IMR-90 (cell line): ENCODE measurements at regions not wholly inside any gene's neighbourhood (a gene's known extent, or its start where the extent isn't known, plus 50 kb on each side); places are given as distances from the start of the nearest gene placed in this dataset.

Experiments
- ATAC-seq: fragments of 200-7000 bp; cut with Tn5 transposase; 2 replicates; pipeline ENCODE4 v1.9.1; 2020; ENCODE audit warnings: low read depth, mild to moderate bottlenecking, moderate library complexity
- BruUV-seq: library from RNA; stranded (reverse); fragments of 400-500 nt; replicated peaks from 2 replicates; lab custom pipeline; 2021; lab: Mats Ljungman, UMichigan
- CTCF ChIA-PET: fragments of 300-600 bp; formaldehyde crosslinking; extraction: SDS; loops from one replicate; lab custom pipeline; 2021; ENCODE audit warnings: antibody characterized with exemption; lab: Yijun Ruan, JAX
- POLR2A ChIA-PET: fragments of 300-600 bp; sonication (Branson Sonifier 250); formaldehyde crosslinking; loops from one replicate; lab custom pipeline; 2022; ENCODE audit warnings: antibody characterized with exemption; ENCODE audit not compliant: unreplicated experiment; lab: Charles Lee
- DNase-seq: peaks from one replicate; pipeline ENCODE4 v3.0.0; 2013
- H2AFZ ChIP-seq: replicated peaks from 2 replicates; pipeline ENCODE3; 2013; ENCODE audit warnings: low read length, mild to moderate bottlenecking; ENCODE audit not compliant: poor library complexity
- H2AK5ac ChIP-seq: 2 replicates; pipeline ENCODE4 v1.6.1; 2013; ENCODE audit warnings: low read depth, low read length, inconsistent platforms
- H2AK9ac ChIP-seq: replicated peaks from 2 replicates; pipeline ENCODE3; 2013; ENCODE audit warnings: mild to moderate bottlenecking, low read depth, low read length, moderate library complexity; ENCODE audit not compliant: poor library complexity
- H2BK120ac ChIP-seq: 2 replicates; pipeline ENCODE4 v1.6.1; 2013; ENCODE audit warnings: low read depth, low read length, inconsistent platforms
- H2BK15ac ChIP-seq: 3 replicates; pipeline ENCODE4 v1.6.1; 2013; ENCODE audit warnings: low read depth, low read length, inconsistent platforms
- H2BK20ac ChIP-seq: 2 replicates; pipeline ENCODE4 v1.6.1; 2013; ENCODE audit warnings: low read depth, mild to moderate bottlenecking, inconsistent platforms, low read length, moderate library complexity
- H2BK5ac ChIP-seq: 2 replicates; pipeline ENCODE4 v1.6.1; 2013; ENCODE audit warnings: mild to moderate bottlenecking, low read depth, low read length, inconsistent platforms; ENCODE audit not compliant: poor library complexity, severe bottlenecking
- H3K14ac ChIP-seq: replicated peaks from 2 replicates; pipeline ENCODE4 v1.6.1; 2013; ENCODE audit warnings: low read depth, low read length, inconsistent platforms
- H3K18ac ChIP-seq: 2 replicates; pipeline ENCODE4 v1.6.1; 2013; ENCODE audit warnings: low read depth, low read length, control low read depth
- H3K23ac ChIP-seq: 2 replicates; pipeline ENCODE4 v1.6.1; 2013; ENCODE audit warnings: low read depth, low read length, inconsistent platforms
- H3K27ac ChIP-seq: 2 replicates; pipeline ENCODE4 v1.5.1; 2013; ENCODE audit warnings: mild to moderate bottlenecking, control low read depth, low read length; ENCODE audit not compliant: insufficient read depth
- H3K27me3 ChIP-seq: 2 replicates; pipeline ENCODE4 v1.6.1; 2013; ENCODE audit warnings: low read length; ENCODE audit not compliant: control insufficient read depth, insufficient read depth
- H3K36me3 ChIP-seq: 2 replicates; pipeline ENCODE4 v1.6.1; 2013; ENCODE audit warnings: low read length, mixed read lengths; ENCODE audit not compliant: control insufficient read depth, insufficient read depth
- H3K4ac ChIP-seq: 2 replicates; pipeline ENCODE4 v1.6.1; 2013; ENCODE audit warnings: low read depth, low read length, inconsistent platforms
- H3K4me1 ChIP-seq: 2 replicates; pipeline ENCODE4 v1.6.1; 2013; ENCODE audit warnings: low read length, mixed read lengths; ENCODE audit not compliant: control insufficient read depth, insufficient read depth
- H3K4me2 ChIP-seq: 2 replicates; pipeline ENCODE4 v1.6.1; 2013; ENCODE audit warnings: low read depth, mild to moderate bottlenecking, control low read depth, low read length, moderate library complexity
- H3K4me3 ChIP-seq: 2 replicates; pipeline ENCODE4 v1.5.1; 2013; ENCODE audit warnings: low read depth, mild to moderate bottlenecking, control low read depth, low read length, moderate library complexity; ENCODE audit not compliant: insufficient read depth
- H3K56ac ChIP-seq: 2 replicates; pipeline ENCODE4 v1.6.1; 2013; ENCODE audit warnings: low read length, inconsistent platforms; ENCODE audit not compliant: insufficient read depth; ENCODE audit errors: extremely low read depth
- H3K79me1 ChIP-seq, 2 experiments: 2 replicates each; pipeline ENCODE4 v1.6.1; 2013; ENCODE audit warnings: low read length in 2 of 2, inconsistent platforms in 1 of 2, low read depth in 1 of 2
- H3K9ac ChIP-seq: 2 replicates; pipeline ENCODE4 v1.6.1; 2013; ENCODE audit warnings: low read depth, low read length, control low read depth
- H3K9me1 ChIP-seq: 2 replicates; pipeline ENCODE4 v1.6.1; 2013; ENCODE audit warnings: low read length, inconsistent platforms; ENCODE audit not compliant: insufficient read depth
- H3K9me3 ChIP-seq: 2 replicates; pipeline ENCODE4 v1.6.1; 2013; ENCODE audit warnings: low read length; ENCODE audit not compliant: control insufficient read depth, insufficient read depth
- H4K20me1 ChIP-seq: 2 replicates; pipeline ENCODE4 v1.6.1; 2013; ENCODE audit warnings: low read length, inconsistent platforms; ENCODE audit not compliant: insufficient read depth
- H4K5ac ChIP-seq: 2 replicates; pipeline ENCODE4 v1.6.1; 2013; ENCODE audit warnings: mild to moderate bottlenecking, low read depth, low read length, control low read depth
- H4K8ac ChIP-seq, 2 experiments: 2 replicates each; pipeline ENCODE4 v1.6.1; 2013; ENCODE audit warnings: low read depth in 2 of 2, low read length in 2 of 2, control low read depth in 1 of 2, inconsistent platforms in 1 of 2
- H4K91ac ChIP-seq: 2 replicates; pipeline ENCODE4 v1.6.1; 2013; ENCODE audit warnings: low read depth, low read length, inconsistent platforms; ENCODE audit not compliant: insufficient read depth
- CEBPB ChIP-seq: IDR thresholded peaks from 2 replicates; pipeline ENCODE4 v1.6.1; 2012; ENCODE audit warnings: low read depth, low read length, improper control_type of control experiment
- MXI1 ChIP-seq: IDR thresholded peaks from 2 replicates; pipeline ENCODE4 v1.6.1; 2012; ENCODE audit warnings: low read depth, mild to moderate bottlenecking, low read length, moderate library complexity, borderline replicate concordance
- WGBS, 2 experiments: methylation state at CpG; one replicate each; pipeline versions ENCODE4 v1.1.5 to v1.1.7; 2013; ENCODE audit warnings: missing lambda C conversion rate in 2 of 2; ENCODE audit not compliant: insufficient read length in 1 of 2; ENCODE audit errors: extremely low coverage in 2 of 2; 5-methylcytosine and 5-hydroxymethylcytosine counted together
- dilution Hi-C: fragments of 300-500 bp; cut with HindIII; formaldehyde crosslinking; loops from one replicate; pipeline ENCODE4 v1.14.3; 2018; ENCODE audit warnings: low sequenced_read_pairs; ENCODE audit not compliant: unreplicated experiment
- in situ Hi-C: fragments of 300-500 bp; cut with MboI; formaldehyde crosslinking; loops from 3 replicates; pipeline ENCODE4 v1.14.3; 2019; ENCODE audit warnings: low sequenced_read_pairs, inconsistent platforms, mixed read lengths
- intact Hi-C: fragments of 100-400 bp; cut with micrococcal nuclease; formaldehyde crosslinking; loops from 2 replicates; pipeline ENCODE4 v1.10.0; 2022

DNA sequence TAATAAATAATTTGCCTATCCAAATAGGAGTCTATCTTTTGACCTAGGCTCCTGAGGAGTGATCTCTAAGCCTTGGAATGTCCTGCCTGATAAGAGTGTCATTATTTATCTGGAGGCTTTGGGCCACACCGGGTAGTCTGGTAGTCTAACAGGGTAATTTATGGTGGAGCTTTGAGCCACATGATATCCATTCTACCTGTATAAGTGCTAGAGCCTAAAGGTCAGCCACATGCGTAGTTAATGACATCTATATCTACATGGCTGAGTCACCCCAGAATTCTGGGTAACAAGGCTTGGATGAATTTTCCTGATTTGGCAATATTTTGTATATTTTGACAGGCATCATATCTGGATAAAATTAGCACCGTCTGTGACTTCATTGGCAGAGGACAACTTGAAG lies 681.4 kb downstream of the MCTP2 start:
- H2AFZ ChIP-seq: no peak overlapping the region
- dilution Hi-C loops (no loop called here), intact Hi-C loops (no loop called here), in situ Hi-C loops (no loop called here)
- no peak overlapping the region for H3K4ac ChIP-seq
- no peak overlapping the region for H2BK20ac ChIP-seq
- CTCF ChIA-PET: interaction anchor here (0.5 kb wide), 1 partner anchor 65 kb away, joined by 3 read pairs; no protein-coding TSS in a partner anchor
- H4K5ac ChIP-seq: no peak overlapping the region
- H2AK9ac ChIP-seq: no peak overlapping the region
- H2BK5ac ChIP-seq: no peak overlapping the region
- BruUV-seq: no TSS peak
- no peak for ATAC-seq
- no peaks in the 10 kb centered on the region for H3K36me3 ChIP-seq
- H3K9ac ChIP-seq: no peak overlapping the region
- no peak overlapping the region for H3K18ac ChIP-seq
- no peaks in the 10 kb centered on the region for H4K20me1 ChIP-seq
- H3K56ac ChIP-seq: no peak overlapping the region
- H3K79me1 ChIP-seq: no peaks in the 10 kb centered on the region
- H4K91ac ChIP-seq: no peak overlapping the region
- no peak overlapping the region for H2BK120ac ChIP-seq
- H2BK15ac ChIP-seq: no peak overlapping the region
- no peaks in the 10 kb centered on the region for H3K27me3 ChIP-seq
- no peak overlapping the region for H3K23ac ChIP-seq
- no peak overlapping the region for H2AK5ac ChIP-seq
- H3K14ac ChIP-seq: no peak overlapping the region
- H3K9me3 ChIP-seq: peaks cover 14% of the 10 kb centered on the region
- no peak overlapping the region for H3K4me2 ChIP-seq
- no peaks in the 10 kb centered on the region for H3K9me1 ChIP-seq
- H4K8ac ChIP-seq: no peak overlapping the region
- no CpG with 5 or more reads among the region's 3 CpGs for WGBS, 2 experiments
- POLR2A ChIA-PET: no interaction called here
- H3K27ac ChIP-seq: no peak overlapping the region
- H3K4me3 ChIP-seq: no peak overlapping the region
- TF ChIP-seq CEBPB (no peak), MXI1 (no peak)
- H3K4me1 ChIP-seq: no peaks in the 10 kb centered on the region
- DNase-seq: no peak
